SK-N-MC (cell line): ENCODE measurements at regions not wholly inside any gene's neighbourhood (a gene's known extent, or its start where the extent isn't known, plus 50 kb on each side); places are given as distances from the start of the nearest gene placed in this dataset.

Experiments
- EZH2 ChIP-seq: fragments of 200-600 bp; sonication (generic); IDR thresholded peaks from one replicate; pipeline ENCODE4 v1.6.1; 2017; ENCODE audit warnings: antibody characterized with exemption
- FOXP2 ChIP-seq: optimal IDR thresholded peaks from 2 replicates; pipeline ENCODE3; 2011; ENCODE audit warnings: mild to moderate bottlenecking, moderate library complexity; ENCODE audit not compliant: insufficient read depth; ENCODE audit errors: extremely low read length, control extremely low read depth
- POLR2AphosphoS5 ChIP-seq: IDR thresholded peaks from 2 replicates; pipeline ENCODE4 v1.6.1; 2012; ENCODE audit warnings: mild to moderate bottlenecking, low read depth, low read length, borderline replicate concordance

- TF ChIP-seq POLR2AphosphoS5 (no peak), EZH2 (no peak), FOXP2 (no peak)
These were observed 541.9 kb downstream of the TMEM114 start for GRCh38 chr16:8048433-8048832.
